ENCODE measurements at regions not wholly inside any gene's neighbourhood (a gene's known extent, or its start where the extent isn't known, plus 50 kb on each side); places are given as distances from the start of the nearest gene placed in this dataset.

DNA sequence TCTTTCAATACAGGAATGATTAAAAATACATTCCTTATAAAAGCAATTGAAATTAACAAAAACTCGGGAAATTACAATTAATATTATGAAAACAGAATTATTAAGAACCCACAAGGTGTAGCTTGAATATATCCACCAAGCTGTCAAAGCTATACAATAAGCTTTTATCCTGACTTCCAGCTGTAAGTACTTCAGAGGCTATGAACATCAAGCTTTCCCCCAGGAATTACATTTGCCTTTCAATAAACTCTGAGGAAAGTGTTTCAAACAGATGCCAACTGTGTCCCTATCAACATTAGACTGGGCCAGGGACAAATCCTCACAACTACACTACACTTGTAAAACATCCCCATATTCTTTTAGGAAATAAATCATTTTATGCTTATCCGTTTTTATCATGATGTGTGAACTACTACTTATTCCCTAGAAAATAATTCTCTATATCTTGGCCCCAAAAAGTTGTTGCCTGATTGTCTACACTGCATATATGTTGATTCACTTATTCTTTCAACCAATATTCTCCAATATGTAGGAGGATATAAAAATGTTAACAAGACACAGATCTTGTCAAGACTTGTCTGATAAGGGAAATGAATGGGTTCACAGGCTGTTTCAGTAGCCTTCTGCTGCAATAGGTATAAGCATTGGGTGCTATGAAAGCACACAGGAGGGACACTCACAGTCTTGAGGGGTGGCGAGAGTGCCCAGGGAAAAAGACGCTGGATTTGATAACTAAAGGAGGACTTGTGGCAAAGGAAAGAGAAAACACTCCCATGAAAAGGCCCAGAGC is 494.1 kb downstream of the CENPC start:
- TF ChIP-seq, protein P1, sequence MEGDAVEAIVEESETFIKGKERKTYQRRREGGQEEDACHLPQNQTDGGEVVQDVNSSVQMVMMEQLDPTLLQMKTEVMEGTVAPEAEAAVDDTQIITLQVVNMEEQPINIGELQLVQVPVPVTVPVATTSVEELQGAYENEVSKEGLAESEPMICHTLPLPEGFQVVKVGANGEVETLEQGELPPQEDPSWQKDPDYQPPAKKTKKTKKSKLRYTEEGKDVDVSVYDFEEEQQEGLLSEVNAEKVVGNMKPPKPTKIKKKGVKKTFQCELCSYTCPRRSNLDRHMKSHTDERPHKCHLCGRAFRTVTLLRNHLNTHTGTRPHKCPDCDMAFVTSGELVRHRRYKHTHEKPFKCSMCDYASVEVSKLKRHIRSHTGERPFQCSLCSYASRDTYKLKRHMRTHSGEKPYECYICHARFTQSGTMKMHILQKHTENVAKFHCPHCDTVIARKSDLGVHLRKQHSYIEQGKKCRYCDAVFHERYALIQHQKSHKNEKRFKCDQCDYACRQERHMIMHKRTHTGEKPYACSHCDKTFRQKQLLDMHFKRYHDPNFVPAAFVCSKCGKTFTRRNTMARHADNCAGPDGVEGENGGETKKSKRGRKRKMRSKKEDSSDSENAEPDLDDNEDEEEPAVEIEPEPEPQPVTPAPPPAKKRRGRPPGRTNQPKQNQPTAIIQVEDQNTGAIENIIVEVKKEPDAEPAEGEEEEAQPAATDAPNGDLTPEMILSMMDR (IDR thresholded peaks at IDR 0.05), result no peak
- TF ChIP-seq POLR2A (IDR thresholded peaks at IDR 0.05) (no peak), EP300 (IDR thresholded peaks at IDR 0.05) (no peak)

All from ovary (tissue), 3 donors.